DMS114 treated with DMSO at 0.1 percent for 48 hours (cell line): ENCODE measurements at regions not wholly inside any gene's neighbourhood (a gene's known extent, or its start where the extent isn't known, plus 50 kb on each side); places are given as distances from the start of the nearest gene placed in this dataset.

Experiments
- DNase-seq: peaks from one replicate; lab custom pipeline; 2025; ENCODE audit not compliant: unreplicated experiment; lab: John Stamatoyannopoulos, UW

- DNase-seq = no peak
These were observed 79.5 kb upstream of the KCNJ16 start for GRCh38 chr17:69995476-69995875.

DNA sequence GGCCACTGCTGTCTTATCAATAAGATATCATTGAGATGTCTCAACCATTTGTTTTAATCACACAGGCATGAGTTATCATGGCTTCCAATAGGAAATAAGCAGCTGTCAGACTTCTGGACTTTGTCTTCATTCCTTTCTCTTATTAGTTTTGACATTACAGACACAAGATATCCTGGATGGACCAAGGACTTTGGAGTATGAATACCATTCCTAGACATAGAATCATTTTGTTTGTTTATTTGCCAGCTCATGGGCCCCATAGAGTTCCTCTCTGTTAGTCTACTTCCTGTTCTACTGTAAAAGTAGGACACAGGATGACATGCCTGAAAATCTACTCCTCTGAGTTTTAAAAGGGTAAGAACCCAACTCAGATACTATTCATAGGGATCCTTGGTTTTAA, 77.7 kb upstream of the KCNJ16 start:
- DNase-seq = no peak

DNA sequence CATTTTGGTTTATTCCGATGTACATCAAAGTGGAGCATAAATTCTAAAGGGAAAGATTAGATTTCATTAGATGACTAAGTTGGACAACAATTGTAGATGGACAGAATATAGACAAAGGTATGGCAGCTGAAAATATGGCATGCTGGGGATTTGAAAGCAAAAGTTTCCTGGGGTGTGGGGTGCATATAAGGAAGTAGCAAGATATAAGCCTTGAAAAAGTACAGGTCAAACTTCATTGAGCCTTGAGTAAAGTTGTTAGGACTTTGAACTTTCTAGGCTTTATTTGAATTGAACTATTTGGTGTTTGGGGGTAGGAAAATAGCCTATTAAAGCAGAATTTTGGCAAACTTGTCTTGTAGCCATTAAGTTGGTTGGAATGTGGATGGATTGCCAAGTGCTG, 75.8 kb upstream of the KCNJ16 start:
- no peak for DNase-seq

DNA sequence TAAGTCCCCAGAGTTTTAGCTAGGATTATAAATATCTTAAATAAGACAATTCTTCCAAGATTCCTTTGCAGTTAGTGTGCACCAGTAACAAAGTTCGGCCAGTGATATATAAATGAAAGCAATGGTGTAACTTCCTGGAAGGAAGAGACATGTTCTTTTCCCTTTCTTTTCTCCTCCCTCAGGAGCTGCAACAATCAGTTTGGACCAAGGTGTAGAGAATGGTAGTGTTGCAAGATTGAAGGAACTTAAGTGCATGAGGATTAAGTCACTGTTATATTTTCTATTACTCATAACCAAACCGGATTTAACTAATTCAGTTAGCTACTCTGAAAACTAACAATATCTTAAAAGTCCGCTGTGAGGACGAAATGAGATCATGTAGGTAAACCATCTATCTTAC, 68.9 kb upstream of the KCNJ16 start:
- DNase-seq = no peak

DNA sequence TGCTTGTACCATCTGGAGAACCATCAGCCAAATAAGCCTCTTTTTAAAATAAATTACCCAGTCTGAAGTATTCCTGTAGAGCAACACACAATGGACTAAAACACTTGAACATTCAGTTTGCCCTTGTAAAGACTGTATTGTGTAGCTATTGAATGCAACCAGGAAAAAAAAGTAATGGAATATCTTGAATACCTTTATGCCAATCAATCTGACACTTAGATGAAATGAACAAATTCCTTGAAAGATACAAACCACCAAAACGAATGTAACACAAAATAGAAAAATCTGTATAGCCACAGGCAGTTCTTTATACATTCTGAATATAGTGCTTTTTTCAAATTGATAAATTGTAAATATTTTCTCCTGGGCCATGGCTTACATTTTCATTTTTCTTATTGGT, 63.3 kb upstream of the KCNJ16 start:
- no peak for DNase-seq

DNA sequence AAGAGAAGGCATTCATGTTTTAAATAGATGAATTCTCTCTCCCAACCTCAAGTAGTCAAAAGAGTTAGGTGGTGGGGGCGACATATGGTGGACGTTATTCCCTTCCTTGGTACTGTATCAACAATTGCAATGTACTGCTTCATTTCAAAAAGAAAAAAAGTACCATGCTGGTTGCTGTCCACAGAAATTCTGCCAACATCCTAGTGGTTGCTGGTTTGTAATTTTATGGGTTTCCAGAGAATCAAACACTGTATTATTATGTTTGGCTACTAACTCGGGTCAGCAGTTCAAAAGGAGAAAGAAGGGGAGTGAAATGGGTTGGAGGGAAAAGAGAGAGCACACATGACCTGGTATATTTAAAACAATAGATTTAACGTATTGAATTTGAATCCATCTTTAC, 61.1 kb upstream of the KCNJ16 start:
- DNase-seq = no peak

DNA sequence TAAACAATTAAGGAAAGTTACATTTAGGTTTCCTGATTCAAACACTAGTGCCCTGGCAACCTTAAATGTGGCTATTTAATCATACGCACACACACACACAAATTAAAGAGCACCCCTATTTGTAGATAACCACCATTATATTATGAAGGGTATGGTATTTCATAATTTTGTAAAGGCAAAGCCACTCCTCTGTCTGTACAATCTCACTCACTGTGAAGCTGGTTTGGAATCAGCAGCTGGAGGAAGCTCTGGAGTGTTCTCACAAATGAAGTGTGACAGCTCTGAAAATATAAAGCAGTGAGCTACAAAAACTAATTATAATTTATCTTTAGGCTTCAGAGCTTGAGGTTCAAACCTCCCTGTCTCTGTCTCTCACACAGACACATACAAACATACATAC, 57.9 kb upstream of the KCNJ16 start:
- DNase-seq = no peak

GRCh38 chr17:70017941-70018340, 57.1 kb upstream of the KCNJ16 start:
- no peak for DNase-seq

DNA sequence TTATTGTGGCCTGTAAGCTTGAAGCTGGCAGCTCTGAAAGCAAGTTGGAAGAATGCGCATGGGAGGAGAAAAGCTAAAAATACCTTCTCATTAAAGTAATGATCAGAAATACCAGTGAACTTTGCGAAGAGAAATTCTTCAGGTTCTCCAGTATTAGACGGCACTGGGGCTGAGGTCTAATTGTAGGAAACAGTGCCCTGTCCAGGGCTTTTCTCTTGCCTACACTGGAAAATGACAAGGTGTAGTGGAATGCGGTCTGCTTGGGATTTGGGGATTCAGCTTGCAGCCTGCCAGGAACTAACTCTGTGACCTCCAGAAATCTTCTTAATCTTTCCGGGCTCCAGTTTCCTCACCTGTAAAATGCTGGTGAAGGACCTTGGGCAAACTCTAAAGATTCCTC, 53.3 kb upstream of the KCNJ16 start:
- no peak for DNase-seq

DNA sequence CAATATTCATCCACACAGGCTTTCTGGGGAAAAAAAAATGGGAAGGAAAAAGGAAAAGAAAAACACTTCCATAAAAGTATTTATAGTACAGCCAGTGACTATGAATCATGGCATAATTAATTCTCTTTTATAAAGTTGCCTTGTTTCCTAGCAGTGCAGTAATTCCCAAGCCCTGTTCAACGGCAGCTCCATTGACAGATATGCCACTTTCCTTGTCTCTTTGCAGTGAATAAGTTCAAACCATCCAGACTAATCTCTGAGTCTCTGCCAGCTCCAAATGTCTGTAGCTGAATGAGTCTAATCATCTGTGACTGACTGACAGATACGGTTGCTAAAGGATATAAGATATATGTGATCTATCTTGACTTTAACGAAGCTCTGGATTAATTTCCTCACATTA, 52.9 kb upstream of the KCNJ16 start:
- no peak for DNase-seq

- no peak for DNase-seq
These were observed 50.8 kb upstream of the KCNJ16 start for GRCh38 chr17:70024253-70024652.
